ENCODE measurements at regions not wholly inside any gene's neighbourhood (a gene's known extent, or its start where the extent isn't known, plus 50 kb on each side); places are given as distances from the start of the nearest gene placed in this dataset.
"Not testable (repeated sequence)": the region's sequence is repeated elsewhere in the genome, so short reads cannot be mapped to it uniquely, and the experiment has no call there.

DNA sequence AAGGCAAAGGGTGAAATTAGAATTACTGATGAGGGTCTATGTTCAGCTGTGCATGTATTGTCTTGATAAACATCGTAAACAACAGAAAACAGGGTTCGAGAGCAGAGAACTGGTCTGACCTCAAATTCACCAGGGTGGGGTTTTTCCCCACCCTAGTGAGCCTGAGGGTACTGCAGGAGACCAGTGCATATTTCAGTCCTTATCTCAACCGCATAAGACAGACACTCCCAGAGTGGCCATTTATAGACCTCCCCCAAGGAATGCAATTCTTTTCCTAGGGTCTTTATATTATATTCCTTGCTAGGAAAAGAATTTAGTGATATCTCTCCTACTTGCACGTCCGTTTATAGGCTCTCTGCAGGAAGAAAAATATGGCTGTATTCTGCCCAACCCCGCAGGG, 257.0 kb upstream of the OSR1 start:
- DNase-seq (ENCODE audit: low read depth in 3 of 3, low spot score in 2 of 3) = not testable (repeated sequence)

DNA sequence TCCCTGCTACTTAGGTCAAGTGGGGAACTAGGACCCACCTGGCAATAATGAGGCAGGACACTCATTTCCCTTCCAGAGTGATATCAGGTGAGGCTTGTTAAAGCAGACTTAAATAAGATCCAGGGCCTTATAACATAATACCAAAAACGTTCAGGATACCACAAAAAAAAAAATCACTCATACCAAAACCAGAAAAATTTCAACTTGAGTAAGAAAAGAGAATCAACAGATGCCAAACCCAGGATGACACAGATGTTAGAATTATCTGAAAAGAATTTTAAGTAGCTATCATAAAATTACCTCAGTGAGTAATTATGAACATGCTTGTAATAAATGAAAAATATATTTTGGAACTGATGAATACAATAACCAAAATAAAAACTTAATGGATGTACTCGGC, 255.6 kb upstream of the OSR1 start:
- no peak for DNase-seq (ENCODE audit: low read depth in 3 of 3, low spot score in 2 of 3)

DNA sequence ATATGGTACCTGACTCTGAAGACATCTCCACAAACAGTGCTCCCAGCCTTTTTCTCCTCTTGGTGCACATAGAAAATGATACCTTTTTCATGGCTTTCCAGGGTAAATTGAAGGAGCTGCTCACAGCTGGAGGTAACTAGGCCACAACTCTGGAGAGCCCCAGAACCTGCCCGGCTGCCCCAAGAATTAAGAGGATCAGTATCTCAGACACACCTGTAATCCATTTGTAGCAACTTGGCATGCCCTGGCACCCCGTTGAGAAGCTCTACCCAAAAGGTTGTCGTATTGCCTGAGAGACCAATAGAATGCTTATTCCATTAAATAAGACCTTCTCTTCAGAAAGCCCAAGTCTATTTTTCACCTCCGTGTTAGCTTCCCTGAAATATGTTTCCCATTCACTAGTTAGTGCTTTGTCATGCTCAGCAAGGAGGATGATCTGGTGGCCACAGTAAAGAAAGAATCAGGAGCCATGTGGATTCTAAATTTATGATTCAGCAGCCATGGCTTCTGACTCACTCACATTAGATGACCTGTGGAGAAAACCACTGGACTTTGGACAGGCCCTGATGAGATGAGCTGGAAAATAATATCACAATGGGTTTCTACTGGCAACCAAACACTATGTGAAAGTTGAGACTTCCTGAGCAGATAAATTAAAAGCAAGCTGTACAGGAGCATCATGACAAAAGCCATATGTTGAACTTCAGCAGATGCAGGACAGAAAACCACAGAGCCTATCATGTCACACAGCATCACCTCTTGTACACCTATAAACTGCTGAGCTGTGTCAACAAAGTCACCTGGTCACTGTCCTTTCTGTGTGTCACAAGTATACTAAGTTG, 253.3 kb upstream of the OSR1 start:
- DNase-seq (ENCODE audit: low read depth in 3 of 3, low spot score in 2 of 3) = peak in 1 of 3 donors; percentile 15

DNA sequence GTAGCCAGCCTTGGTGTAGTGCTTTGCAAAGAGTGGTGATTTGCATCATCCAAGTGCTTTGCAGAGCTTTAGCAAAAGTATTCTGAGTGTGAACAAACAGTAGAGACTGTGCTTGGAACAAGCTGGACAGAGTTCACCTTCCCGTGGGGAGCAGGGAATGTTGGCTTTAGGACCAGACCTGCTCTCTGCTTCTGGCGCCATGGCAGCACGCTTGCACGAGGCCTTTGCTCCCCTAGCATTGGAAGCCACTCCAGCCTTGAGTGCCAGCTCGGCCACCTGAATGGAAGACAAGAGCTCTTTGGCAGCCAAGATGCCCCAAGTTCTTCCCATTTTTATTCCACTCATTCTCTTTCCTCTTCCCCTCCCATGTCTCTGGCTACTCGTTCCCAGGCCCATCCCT, 250.8 kb upstream of the OSR1 start:
- no peak for DNase-seq (ENCODE audit: low read depth in 3 of 3, low spot score in 2 of 3)

DNA sequence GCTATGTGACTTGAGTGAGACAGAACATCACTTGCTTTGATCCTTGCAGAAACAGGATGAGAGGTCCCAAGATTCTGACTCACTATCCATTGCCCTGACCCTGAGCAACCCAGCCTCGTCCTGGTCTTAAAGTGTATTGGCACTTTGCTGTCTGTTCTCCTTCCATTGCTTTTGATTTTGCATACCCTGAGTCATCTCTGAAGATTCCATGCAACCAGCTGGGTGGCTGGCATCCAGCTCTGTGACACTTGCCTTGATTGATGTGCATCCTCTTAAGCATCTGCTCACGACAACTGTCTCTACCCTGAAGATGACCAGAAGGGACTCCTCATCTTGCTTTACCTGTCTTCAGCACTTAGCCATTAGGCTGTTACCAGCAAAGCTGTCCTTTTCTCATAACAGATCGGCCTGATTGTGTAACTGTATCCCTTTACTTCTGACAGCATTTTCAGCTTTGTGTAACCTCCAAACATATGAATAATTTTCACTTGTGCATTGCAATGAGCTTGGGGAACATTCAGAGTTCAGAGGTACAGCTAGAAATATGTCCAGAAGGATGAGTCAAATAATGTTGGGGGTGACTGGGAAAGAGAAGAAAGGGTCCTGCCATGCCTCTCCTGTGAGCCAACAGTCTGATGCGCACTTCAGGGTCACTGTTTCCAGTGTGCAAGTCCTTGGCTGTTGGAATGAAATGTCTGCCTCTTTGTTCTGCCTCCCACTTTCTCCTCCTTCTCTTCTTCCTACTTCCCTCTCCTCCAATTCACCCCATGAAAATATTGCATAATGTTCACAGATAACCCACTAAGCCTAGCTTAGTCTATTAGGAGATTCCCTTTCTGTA, 249.7 kb upstream of the OSR1 start:
- no peak for DNase-seq (ENCODE audit: low read depth in 3 of 3, low spot score in 2 of 3)

DNA sequence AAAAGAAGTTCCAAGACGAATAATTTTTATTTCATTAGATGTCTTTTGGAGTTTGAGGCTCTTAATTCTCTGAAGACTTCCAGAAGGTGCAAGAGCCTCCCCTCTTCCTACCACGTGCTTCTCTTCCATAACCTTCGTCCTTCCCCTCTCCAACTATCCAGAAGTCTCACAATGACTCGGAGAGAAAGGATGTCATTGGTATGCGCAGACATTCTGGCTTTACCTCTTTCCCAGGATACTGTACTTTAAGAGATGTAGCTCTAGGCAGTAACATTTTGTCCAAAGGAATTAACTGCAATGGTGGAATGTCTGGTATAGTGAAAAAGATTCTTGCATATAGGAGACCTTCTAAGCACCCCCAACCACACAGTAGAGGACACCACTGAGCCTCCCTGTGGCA, 249.0 kb upstream of the OSR1 start:
- no peak for DNase-seq (ENCODE audit: low read depth in 3 of 3, low spot score in 2 of 3)

DNA sequence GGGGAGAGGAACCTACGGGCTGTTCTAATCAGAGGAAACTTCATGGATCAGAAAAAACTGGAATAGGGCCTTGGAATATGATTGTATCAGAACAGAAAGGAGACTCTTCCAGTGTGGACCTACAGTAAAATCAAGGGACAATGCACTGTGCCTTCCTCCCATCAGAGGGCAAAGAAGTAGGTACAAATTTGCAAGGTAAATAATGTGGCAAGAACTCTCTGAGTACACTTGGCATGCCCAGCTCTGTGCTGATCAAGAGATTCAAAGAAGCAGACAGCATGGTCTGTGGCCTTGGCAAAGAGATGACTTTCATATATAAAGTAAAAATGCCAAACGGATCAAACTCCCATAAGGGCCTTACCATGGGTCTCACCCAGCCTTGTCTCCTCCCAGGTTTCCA, 242.6 kb upstream of the OSR1 start:
- DNase-seq (ENCODE audit: low read depth in 3 of 3, low spot score in 2 of 3) = no peak

DNA sequence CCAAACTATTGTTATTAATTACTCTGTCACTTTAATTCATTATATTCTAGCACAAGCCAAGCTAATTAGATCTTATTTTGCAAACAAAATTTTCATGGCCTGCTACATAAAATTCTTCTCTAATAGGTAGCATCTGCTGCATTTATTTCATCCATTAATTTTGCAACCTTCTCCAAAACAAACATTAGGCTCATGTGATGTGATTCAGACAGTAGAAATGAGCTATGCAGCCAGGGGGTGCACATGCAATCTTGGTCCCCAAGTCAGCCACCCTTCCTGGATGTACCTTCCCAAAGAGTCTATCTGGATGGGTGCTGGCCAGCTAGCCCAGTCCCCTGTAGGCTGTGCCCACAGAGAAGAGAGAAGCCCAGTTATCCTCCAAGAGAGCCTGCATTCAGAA, 242.1 kb upstream of the OSR1 start:
- DNase-seq (ENCODE audit: low read depth in 3 of 3, low spot score in 2 of 3) = no peak

DNA sequence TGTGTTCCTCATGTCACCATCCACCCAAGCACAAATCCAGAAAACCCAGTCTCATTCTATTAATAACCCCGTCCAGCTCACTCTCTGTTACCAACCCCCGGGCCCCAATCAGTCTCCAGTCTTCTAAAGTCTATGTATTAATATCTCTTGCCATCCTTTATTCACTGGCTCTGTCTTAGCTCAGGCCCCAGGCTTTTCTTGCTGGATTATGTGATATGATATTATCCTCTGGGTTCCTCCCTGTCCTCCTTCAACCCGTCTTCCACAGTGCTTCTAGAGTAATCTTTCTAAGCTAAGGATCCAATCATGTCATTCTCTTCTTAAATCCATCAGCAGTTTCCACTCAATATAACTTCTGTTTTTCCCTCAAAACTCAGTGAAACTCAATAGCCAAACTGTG, 240.5 kb upstream of the OSR1 start:
- DNase-seq (ENCODE audit: low read depth in 3 of 3, low spot score in 2 of 3) = no peak

DNA sequence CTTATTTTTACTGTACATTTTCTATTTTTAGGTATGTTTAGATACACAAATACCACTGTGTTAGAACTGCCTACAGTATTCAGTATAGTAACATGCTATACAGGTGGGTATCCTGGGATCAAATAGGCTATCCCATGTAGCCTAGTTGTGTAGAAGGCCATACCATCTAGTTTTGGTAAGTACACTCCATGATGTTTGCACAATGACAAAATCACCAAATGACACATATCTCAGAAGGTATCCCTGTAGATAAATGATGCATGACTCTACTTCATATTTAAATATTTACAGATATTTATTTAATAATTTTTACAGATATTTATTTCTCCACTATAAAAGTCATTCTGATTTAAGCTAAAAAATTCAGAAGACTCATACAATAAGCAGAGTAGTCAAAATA, 233.8 kb upstream of the OSR1 start:
- DNase-seq (ENCODE audit: low read depth in 3 of 3, low spot score in 2 of 3) = no peak

DNA sequence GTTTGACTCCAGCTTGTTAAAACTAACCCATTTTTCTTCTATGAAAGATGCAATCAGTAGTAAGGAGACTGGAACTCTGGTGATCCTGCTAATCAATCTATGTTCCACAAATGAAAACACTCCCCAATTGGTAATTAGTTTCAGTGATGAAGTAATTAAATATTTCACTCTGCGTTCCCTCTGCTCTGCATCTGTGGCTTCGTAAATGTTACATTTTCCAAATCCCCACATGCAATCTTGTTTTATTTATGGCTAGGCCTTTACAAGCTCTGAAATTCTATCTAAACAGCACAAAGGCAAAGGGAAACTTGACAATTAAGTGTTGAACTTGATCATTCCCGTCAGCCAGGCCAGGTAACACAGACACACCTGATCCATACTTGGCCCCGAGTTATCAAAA, 231.4 kb upstream of the OSR1 start:
- DNase-seq (ENCODE audit: low read depth in 3 of 3, low spot score in 2 of 3) = no peak

DNA sequence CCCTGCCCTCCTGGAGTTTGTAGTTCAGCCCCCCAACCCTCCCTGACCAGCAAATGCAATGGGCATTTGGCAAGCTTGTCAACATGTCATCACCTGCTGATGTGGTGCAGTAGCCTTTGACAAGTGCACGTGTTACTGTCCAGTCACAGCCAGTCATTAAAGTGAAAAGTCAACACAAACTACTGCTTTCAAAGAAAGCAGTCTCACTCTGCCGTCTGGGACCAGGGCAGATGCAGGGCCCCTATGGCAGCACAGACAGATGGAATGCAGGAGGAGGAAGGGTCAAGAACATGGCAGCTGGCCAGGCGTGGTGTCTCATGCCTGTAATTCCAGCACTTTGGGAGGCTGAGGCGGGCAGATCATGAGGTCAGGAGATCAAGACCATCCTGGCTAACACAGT, 222.4 kb upstream of the OSR1 start:
- DNase-seq (ENCODE audit: low read depth in 3 of 3, low spot score in 2 of 3) = no peak

DNA sequence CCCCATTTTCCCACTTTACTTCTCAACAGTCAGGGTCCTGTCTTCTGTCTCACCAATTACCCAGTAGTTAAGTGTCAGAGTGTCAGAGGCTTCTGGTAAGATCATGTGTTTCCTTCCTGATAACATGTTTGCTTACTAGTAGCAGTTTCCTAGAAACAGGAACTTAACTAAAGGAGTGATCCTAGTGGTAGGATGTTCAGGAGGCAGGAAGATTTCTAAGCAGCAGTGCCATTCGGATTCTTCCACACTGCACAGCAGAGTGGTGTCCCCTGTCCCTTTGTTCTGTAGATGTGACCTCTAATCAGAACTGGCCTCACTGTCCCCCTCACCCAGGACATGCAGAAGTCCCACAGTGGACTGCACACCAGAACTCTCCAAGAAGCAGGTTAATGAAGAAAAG, 221.8 kb upstream of the OSR1 start:
- DNase-seq (ENCODE audit: low read depth in 3 of 3, low spot score in 2 of 3) = no peak

DNA sequence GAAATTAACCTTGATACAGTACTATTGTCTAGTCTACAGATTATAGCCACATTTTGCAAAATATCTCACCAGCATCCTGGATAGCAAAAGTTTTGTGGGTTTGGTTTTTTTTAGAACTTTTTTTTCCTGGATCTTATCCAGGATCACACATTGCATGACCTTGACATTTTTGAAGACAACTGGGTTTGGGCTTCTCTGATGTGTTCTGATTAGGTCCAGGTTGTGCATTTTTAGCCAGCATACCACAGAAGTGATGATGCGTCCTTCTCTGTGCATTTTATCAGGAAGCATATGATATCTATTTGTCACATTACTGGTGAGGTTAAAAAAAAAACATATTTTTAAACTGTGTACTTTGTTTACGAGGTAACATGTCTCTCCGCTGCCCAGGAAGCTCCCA, 221.0 kb upstream of the OSR1 start:
- DNase-seq (ENCODE audit: low read depth in 3 of 3, low spot score in 2 of 3) = no peak

DNA sequence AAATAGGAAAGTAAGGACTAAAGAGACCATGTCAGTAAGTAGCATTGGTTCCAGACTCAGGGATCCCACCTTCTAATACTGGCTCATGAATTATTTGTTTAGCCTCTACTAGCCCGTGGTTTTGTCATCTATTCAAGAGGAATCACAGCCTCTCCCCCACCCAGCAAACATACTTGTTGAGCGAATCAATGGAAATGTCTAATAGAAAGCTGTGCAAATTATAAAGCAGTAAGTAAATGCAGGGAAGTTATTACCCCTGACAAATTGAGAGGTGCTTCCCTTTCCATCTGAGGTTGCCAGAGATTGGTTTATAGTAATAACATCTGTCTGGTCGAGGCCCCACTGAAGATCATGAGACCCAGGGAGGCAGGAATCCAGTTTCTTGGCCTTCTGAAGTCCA, 219.3 kb upstream of the OSR1 start:
- no peak for DNase-seq (ENCODE audit: low read depth in 3 of 3, low spot score in 2 of 3)

DNA sequence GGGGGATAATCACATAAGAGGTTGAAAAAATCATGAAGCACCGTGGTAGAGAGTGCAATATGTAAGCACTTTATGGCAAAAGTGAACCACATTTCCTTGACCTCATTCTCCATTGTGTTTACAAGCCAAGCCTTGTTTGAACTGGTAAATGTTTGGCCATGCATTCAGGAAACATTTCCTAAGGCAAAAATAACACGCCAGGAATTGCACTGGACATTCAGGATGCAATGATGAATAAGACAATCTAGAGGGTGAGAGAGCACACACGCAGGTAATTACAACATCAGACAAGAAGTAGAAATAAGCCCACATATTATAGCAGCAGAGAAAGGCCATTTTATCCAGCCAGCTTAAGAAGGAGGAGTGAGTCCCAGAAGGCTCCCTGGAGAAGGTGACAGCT, 218.0 kb upstream of the OSR1 start:
- DNase-seq (ENCODE audit: low read depth in 3 of 3, low spot score in 2 of 3) = no peak

DNA sequence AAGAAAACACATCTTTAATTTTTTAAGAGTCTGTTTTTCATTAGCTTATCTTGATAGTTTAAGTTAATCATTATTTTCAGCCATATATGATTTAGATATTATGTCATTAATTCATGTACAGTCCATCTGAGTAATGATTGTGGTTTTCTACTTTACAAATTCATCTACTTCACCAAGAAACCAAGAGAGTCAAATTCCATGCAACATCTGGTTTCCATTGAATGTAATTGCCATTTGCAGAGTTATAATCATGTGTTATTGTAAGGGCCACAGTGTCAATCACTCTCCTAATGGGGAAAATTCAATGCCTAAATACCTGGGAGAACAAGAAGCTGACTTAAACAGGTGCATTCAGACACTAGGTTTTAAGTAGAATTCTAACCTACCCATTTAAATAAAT, 217.2 kb upstream of the OSR1 start:
- DNase-seq (ENCODE audit: low read depth in 3 of 3, low spot score in 2 of 3) = no peak

DNA sequence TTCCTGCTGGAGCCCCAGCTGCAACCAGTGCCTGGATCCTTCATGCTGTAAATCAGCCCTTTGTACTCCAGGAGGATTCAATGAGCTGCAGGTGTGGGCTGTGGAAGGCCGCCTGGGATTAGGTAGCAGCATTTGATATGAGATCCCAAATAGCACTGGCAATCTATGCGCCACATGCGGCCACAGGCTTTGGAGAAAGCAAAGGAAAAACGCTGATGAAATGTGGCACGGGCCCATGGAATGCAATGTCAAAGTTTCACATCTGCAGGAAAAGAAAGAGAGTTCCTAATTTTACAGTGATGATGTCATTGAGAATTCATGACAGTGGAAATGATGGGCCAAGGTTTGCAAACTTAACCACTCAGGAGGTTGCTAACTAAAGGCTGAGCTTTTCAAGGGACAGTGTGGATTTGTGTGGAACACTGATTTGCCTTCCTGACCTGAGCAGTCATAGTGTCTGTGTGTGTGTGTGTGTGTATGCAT, 216.4 kb upstream of the OSR1 start:
- DNase-seq (ENCODE audit: low read depth in 3 of 3, low spot score in 2 of 3) = peak in 1 of 3 donors; percentile 32

DNA sequence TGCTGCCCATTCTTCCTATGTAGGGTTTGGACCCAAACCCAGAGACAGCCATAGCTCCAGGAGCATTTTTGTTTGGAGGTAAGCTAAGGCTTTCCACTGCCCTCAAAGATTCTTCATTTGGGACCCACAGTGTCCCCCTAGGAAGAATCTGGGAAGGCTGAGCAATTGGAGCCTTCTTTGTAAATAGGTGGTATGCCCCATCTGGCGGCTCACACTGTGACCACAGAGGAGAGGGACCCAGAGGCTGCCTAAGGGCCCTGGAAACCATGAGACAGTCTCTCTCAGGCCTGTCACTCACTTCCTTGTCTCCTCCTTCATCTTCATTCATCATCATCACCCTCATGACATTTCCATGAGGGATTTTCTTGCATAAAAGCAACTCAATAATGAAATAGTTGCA, 215.4 kb upstream of the OSR1 start:
- no peak for DNase-seq (ENCODE audit: low read depth in 3 of 3, low spot score in 2 of 3)

DNA sequence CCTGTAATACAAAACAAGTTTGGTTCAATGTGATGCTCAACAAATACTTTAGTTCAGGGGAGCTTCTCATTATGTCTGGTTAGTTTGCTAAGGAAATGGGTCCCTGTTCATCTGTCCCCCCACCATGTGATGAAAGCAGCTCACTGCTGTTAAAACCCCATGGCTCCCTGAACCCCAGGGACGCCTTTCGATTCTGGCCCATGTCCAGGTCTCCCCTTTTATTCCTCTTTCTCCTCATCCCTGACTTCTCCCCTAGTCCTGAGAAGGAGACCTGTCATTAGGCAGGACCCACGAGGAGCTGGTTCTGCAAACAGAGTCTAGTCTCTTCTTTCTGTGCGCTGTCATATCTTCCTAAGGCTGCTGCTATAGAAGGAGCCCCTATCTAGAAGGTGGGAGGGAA, 213.3 kb upstream of the OSR1 start:
- no peak for DNase-seq (ENCODE audit: low read depth in 3 of 3, low spot score in 2 of 3)

DNA sequence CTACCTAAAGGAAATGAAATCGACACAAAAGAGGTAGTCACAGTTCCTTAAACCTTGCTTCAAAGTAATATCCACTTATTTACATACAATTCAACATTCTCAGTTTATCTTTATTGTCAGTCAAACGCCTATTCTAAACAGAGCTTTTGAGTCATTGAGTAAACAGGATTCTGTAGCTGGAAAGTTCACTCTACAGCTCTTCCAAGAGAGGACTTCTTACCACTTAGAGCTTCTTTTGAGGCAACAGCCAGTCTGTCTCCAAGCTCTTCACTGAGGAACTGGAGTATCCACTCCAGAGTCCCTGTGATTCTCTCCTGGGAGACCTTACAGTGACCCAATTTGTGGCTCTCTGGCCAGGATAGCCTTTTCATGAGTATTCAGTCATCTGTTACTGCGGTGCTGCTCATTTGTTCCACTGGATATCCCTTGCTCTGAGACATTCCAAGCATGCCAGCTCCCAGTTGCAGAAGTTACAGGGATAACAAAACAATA, 210.9 kb upstream of the OSR1 start:
- no peak for DNase-seq (ENCODE audit: low read depth in 3 of 3, low spot score in 2 of 3)

DNA sequence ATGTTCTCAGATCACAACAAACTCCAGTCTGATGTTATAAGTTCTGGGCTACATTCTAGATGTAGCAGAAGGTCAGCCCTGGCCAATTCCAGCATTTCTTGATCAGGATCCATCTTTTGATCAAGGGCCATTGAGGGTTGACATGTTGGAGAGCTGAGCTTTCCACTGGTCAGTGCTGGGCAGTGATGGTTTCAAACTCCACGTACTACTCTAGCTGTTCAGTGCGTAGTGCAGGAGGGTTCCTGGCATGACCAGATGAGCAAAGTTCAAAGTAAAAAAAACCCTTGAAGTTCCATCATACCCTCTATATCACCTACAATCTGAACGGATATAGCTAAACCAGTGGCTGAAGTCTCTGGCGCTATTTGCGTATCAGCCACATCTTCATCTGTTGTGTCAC, 210.4 kb upstream of the OSR1 start:
- no peak for DNase-seq (ENCODE audit: low read depth in 3 of 3, low spot score in 2 of 3)

Measured in right renal cortex interstitium (tissue), 3 donors.